Right lobe of liver (tissue), 4 donors: ENCODE measurements at regions not wholly inside any gene's neighbourhood (a gene's known extent, or its start where the extent isn't known, plus 50 kb on each side); places are given as distances from the start of the nearest gene placed in this dataset.

Experiments used
- CTCF ChIP-seq, 4 donors: fragments of 200-600 bp in 3 of 4; fragments of 450-650 bp in 1 of 4; IDR thresholded peaks; one replicate each; pipeline versions ENCODE4 v1.5.1 to v1.8.0; 2016 to 2022; ENCODE audit warnings: antibody characterized with exemption in 4 of 4, mild to moderate bottlenecking in 2 of 4
- POLR2A ChIP-seq: fragments of 450-650 bp; IDR thresholded peaks from one replicate; pipeline ENCODE4 v1.6.1; 2017; ENCODE audit warnings: antibody characterized with exemption, mild to moderate bottlenecking
- donor health status: DM: no; HTN: no; CAD: no.
- donor health status: DM: no; HTN: no; CAD: no.
- donor health status: DM: no; HTN: yes; CAD: no.

DNA sequence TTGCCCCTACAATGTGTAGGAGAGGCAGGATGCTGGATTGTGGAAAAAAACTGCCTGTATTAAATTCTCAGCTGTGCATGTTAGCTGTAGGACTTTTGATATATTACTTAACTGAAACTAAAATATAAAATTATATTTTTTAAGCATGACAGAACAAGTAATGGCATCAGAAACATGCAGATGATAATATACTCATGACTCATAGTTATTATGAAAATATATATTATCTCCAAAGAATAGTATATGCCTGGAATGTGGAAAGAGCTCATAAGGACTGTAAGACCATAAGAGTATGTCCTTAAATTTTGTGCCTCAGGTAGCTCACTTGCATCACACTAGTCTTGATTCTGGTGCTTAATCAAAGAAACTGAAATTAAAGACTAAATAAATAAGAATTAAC is 1100.6 kb downstream of the TECRL start:
- TF ChIP-seq CTCF (IDR thresholded peaks at IDR 0.05) (no peak), POLR2A (no peak)
